ENCODE measurements at regions not wholly inside any gene's neighbourhood (a gene's known extent, or its start where the extent isn't known, plus 50 kb on each side); places are given as distances from the start of the nearest gene placed in this dataset.
"Not testable (repeated sequence)": the region's sequence is repeated elsewhere in the genome, so short reads cannot be mapped to it uniquely, and the experiment has no call there.

- H3K79me2 ChIP-seq (ENCODE audit: control insufficient read depth in 1 of 2, insufficient read depth in 2 of 2, low read length in 2 of 2); H2BK120ac ChIP-seq (replicated peaks; ENCODE audit: low read depth, low read length); H3K23ac ChIP-seq (ENCODE audit: insufficient read length); H3K9me3 ChIP-seq (ENCODE audit: insufficient read depth in 2 of 2, low read depth in 1 of 2, low read length in 1 of 2); H3K14ac ChIP-seq (ENCODE audit: insufficient read length); H2BK5ac ChIP-seq (ENCODE audit: low read depth, low read length); POLR2A ChIA-PET (ENCODE audit: partially characterized antibody); H3K36me3 ChIP-seq (ENCODE audit: control insufficient read depth in 2 of 4, insufficient read depth in 4 of 4, low read length in 3 of 4); H3K27ac ChIP-seq (ENCODE audit: low read depth, low read length); H2AK5ac ChIP-seq (ENCODE audit: low read depth, low read length); H2BK15ac ChIP-seq (ENCODE audit: low read length); FAIRE-seq; H3K56ac ChIP-seq (replicated peaks; ENCODE audit: insufficient read length, low read depth, low read length); H2BK20ac ChIP-seq (ENCODE audit: low read length); H3K4me2 ChIP-seq (ENCODE audit: insufficient read depth in 1 of 2, low read depth in 2 of 2, low read length in 2 of 2); H3K9ac ChIP-seq (replicated peaks in 1 of 4; ENCODE audit: extremely low read depth in 1 of 4, low read depth in 3 of 4, low read length in 3 of 4); CTCF ChIA-PET (ENCODE audit: partially characterized antibody); H4K91ac ChIP-seq (replicated peaks; ENCODE audit: insufficient read length, low read length); H3K4me1 ChIP-seq (replicated peaks in 1 of 4; ENCODE audit: control insufficient read depth in 3 of 4, insufficient read depth in 4 of 4, low read length in 3 of 4); H4K20me1 ChIP-seq (replicated peaks in 1 of 2; ENCODE audit: control insufficient read depth in 1 of 2, insufficient read depth in 2 of 2, low read length in 2 of 2); H3K79me1 ChIP-seq (ENCODE audit: low read depth, low read length); H3K4ac ChIP-seq (replicated peaks; ENCODE audit: insufficient read length, low read depth, low read length); H3K18ac ChIP-seq (ENCODE audit: extremely low read depth, low read length); H4K5ac ChIP-seq (ENCODE audit: insufficient read length, low read depth, low read length); H3K4me3 ChIP-seq (ENCODE audit: extremely low read depth in 1 of 4, insufficient read depth in 2 of 4, low read depth in 3 of 4, low read length in 4 of 4); DNase-seq (ENCODE audit: low read depth in 1 of 2, low spot score in 2 of 2); H2BK12ac ChIP-seq (ENCODE audit: low read depth, low read length); H4K8ac ChIP-seq (ENCODE audit: extremely low read depth, insufficient read depth, low read length); H3K23me2 ChIP-seq (ENCODE audit: low read depth, low read length); H3K27me3 ChIP-seq (replicated peaks in 1 of 4; ENCODE audit: control insufficient read depth in 3 of 4, extremely low read depth in 1 of 4, insufficient read depth in 3 of 4, low read length in 3 of 4); H2AFZ ChIP-seq (ENCODE audit: low read length): not testable (repeated sequence)
- 90% methylated on average over 2 of the region's 2 CpGs; no CpG with 5 or more reads in 1 of the 2 experiments for WGBS, 2 experiments (ENCODE audit: extremely low coverage in 1 of 2, insufficient coverage in 1 of 2, insufficient read length in 1 of 2, insufficient replicate concordance in 2 of 2, low coverage in 1 of 2, low lambda C conversion rate in 2 of 2, missing lambda C conversion rate in 1 of 2)
Measured at GRCh38 chr12:83427586-83428136, 741.0 kb downstream of the TMTC2 start.

All from H1 (cell line).